MM.1S (cell line): ENCODE measurements at regions not wholly inside any gene's neighbourhood (a gene's known extent, or its start where the extent isn't known, plus 50 kb on each side); places are given as distances from the start of the nearest gene placed in this dataset.

Experiments
- DNase-seq: peaks from one replicate; pipeline ENCODE4 v3.0.0-alpha.2; 2015
- H2AFZ ChIP-seq: fragments of 300-600 bp; sonication (generic); 2 replicates; pipeline ENCODE4 v1.6.0; 2016; ENCODE audit warnings: antibody characterized with exemption, low read length
- H3F3A ChIP-seq: fragments of 300-600 bp; sonication (generic); 2 replicates; pipeline ENCODE4 v1.6.1; 2016; ENCODE audit warnings: mild to moderate bottlenecking, antibody characterized with exemption, low read length, moderate library complexity, mixed read lengths; ENCODE audit not compliant: insufficient read depth
- H3K27ac ChIP-seq: fragments of 300-600 bp; sonication (generic); 2 replicates; pipeline ENCODE4 v1.5.1; 2016; ENCODE audit warnings: mild to moderate bottlenecking, low read length
- H3K27me3 ChIP-seq: fragments of 300-600 bp; sonication (generic); replicated peaks from 2 replicates; pipeline ENCODE4 v1.6.0; 2016; ENCODE audit warnings: low read length; ENCODE audit not compliant: insufficient read depth
- H3K36me3 ChIP-seq: fragments of 300-600 bp; sonication (generic); replicated peaks from 2 replicates; pipeline ENCODE4 v1.6.1; 2016; ENCODE audit warnings: mild to moderate bottlenecking, low read length, mixed read lengths; ENCODE audit not compliant: insufficient read depth
- H3K4me1 ChIP-seq: fragments of 300-600 bp; sonication (generic); 2 replicates; pipeline ENCODE4 v1.6.1; 2016; ENCODE audit warnings: low read length, mixed read lengths
- H3K4me2 ChIP-seq: fragments of 300-600 bp; sonication (generic); 2 replicates; pipeline ENCODE4 v1.6.0; 2016; ENCODE audit warnings: low read depth, low read length
- H3K4me3 ChIP-seq: fragments of 300-600 bp; sonication (generic); 2 replicates; pipeline ENCODE4 v1.5.1; 2016; ENCODE audit warnings: low read length, mixed read lengths
- H3K79me2 ChIP-seq: fragments of 300-600 bp; sonication (generic); 2 replicates; pipeline ENCODE4 v1.6.1; 2016; ENCODE audit warnings: mixed run types, low read length, mixed read lengths
- H3K9ac ChIP-seq: fragments of 300-600 bp; sonication (generic); 2 replicates; pipeline ENCODE4 v1.6.1; 2016; ENCODE audit warnings: low read length, mixed read lengths
- H3K9me2 ChIP-seq: fragments of 300-600 bp; sonication (generic); replicated peaks from 2 replicates; pipeline ENCODE4 v1.6.1; 2016; ENCODE audit warnings: mild to moderate bottlenecking, low read length, mixed read lengths; ENCODE audit not compliant: insufficient read depth
- H3K9me3 ChIP-seq: fragments of 300-600 bp; sonication (generic); replicated peaks from 2 replicates; pipeline ENCODE4 v1.6.1; 2016; ENCODE audit warnings: mild to moderate bottlenecking, low read length, mixed read lengths; ENCODE audit not compliant: insufficient read depth
- H4K20me1 ChIP-seq: fragments of 300-600 bp; sonication (generic); 2 replicates; pipeline ENCODE4 v1.6.1; 2016; ENCODE audit warnings: mild to moderate bottlenecking, low read length, moderate library complexity, mixed read lengths; ENCODE audit not compliant: insufficient read depth
- CTCF ChIP-seq: fragments of 300-600 bp; sonication (generic); IDR thresholded peaks from 2 replicates; pipeline ENCODE4 v1.5.1; 2016; ENCODE audit warnings: antibody characterized with exemption, low read length, mixed read lengths
- EZH2 ChIP-seq: fragments of 300-600 bp; sonication (generic); optimal IDR thresholded peaks from 2 replicates; pipeline ENCODE3; 2017; ENCODE audit warnings: low read depth, mild to moderate bottlenecking, antibody characterized with exemption, low read length, mixed read lengths
- EZH2phosphoT487 ChIP-seq: fragments of 300-600 bp; sonication (generic); IDR thresholded peaks from 2 replicates; pipeline ENCODE4 v1.6.1; 2018; ENCODE audit warnings: antibody characterized with exemption, low read length

GRCh38 chr11:70493891-70494290 is 95.6 kb downstream of the CTTN start:
- Histone ChIP-seq H3K4me2 (no peak overlapping the region), H3K9me2 (no peaks in the 10 kb centered on the region), H3K79me2 (no peaks in the 10 kb centered on the region), H4K20me1 (no peaks in the 10 kb centered on the region), H3F3A (no peaks in the 10 kb centered on the region), H3K4me1 (no peaks in the 10 kb centered on the region), H3K36me3 (no peaks in the 10 kb centered on the region), H3K27me3 (peaks cover 93% of the 10 kb centered on the region), H2AFZ (no peak overlapping the region), H3K27ac (no peak overlapping the region), H3K9me3 (no peaks in the 10 kb centered on the region), H3K9ac (no peak overlapping the region), H3K4me3 (no peak overlapping the region)
- no peak for DNase-seq
- TF ChIP-seq EZH2phosphoT487 (no peak), EZH2 (no peak), CTCF (no peak)

GRCh38 chr11:70494559-70495350 is 96.4 kb downstream of the CTTN start:
- H3K9ac ChIP-seq: no peak overlapping the region
- H3K79me2 ChIP-seq: no peaks in the 10 kb centered on the region
- H2AFZ ChIP-seq: no peak overlapping the region
- H3K27ac ChIP-seq: no peak overlapping the region
- no peaks in the 10 kb centered on the region for H4K20me1 ChIP-seq
- no peak for TF ChIP-seq CTCF
- no peak for TF ChIP-seq EZH2phosphoT487
- TF ChIP-seq EZH2: no peak
- H3K4me2 ChIP-seq: no peak overlapping the region
- H3K36me3 ChIP-seq: no peaks in the 10 kb centered on the region
- no peaks in the 10 kb centered on the region for H3K9me2 ChIP-seq
- no peaks in the 10 kb centered on the region for H3K9me3 ChIP-seq
- no peaks in the 10 kb centered on the region for H3F3A ChIP-seq
- DNase-seq: no peak
- peaks cover 94% of the 10 kb centered on the region for H3K27me3 ChIP-seq
- no peaks in the 10 kb centered on the region for H3K4me1 ChIP-seq
- H3K4me3 ChIP-seq: no peak overlapping the region

GRCh38 chr11:70495351-70496310 is 97.3 kb downstream of the CTTN start:
- no peaks in the 10 kb centered on the region for H3K36me3 ChIP-seq
- H3K9me2 ChIP-seq: no peaks in the 10 kb centered on the region
- no peaks in the 10 kb centered on the region for H3K4me1 ChIP-seq
- no peak overlapping the region for H3K4me3 ChIP-seq
- H3K4me2 ChIP-seq: no peak overlapping the region
- no peaks in the 10 kb centered on the region for H3F3A ChIP-seq
- peaks cover 95% of the 10 kb centered on the region for H3K27me3 ChIP-seq
- H3K9ac ChIP-seq: no peak overlapping the region
- H3K27ac ChIP-seq: no peak overlapping the region
- no peaks in the 10 kb centered on the region for H3K79me2 ChIP-seq
- no peaks in the 10 kb centered on the region for H4K20me1 ChIP-seq
- no peak overlapping the region for H2AFZ ChIP-seq
- TF ChIP-seq CTCF (no peak), EZH2 (no peak), EZH2phosphoT487 (no peak)
- no peaks in the 10 kb centered on the region for H3K9me3 ChIP-seq
- no peak for DNase-seq
